Natural killer cell (primary cell): ENCODE measurements at regions not wholly inside any gene's neighbourhood (a gene's known extent, or its start where the extent isn't known, plus 50 kb on each side); places are given as distances from the start of the nearest gene placed in this dataset.

Experiments
- ATAC-seq, 3 donors: fragments of 150-1000 bp in 2 of 3; fragments of 200-7000 bp in 1 of 3; cut with Tn5 transposase; 1 replicate in 1 of 3; 2 replicates in 2 of 3; pipeline ENCODE4 v1.10.0; 2021; ENCODE audit warnings: mild to moderate bottlenecking in 2 of 3, moderate library complexity in 2 of 3
- DNase-seq, 2 donors: peaks; one replicate each; pipeline versions ENCODE4 v3.0.0 to v3.0.0-alpha.2; 2013 to 2021; ENCODE audit warnings: mixed read lengths in 1 of 2
- H3K27ac ChIP-seq: one replicate; pipeline ENCODE4 v1.5.1; 2013; ENCODE audit warnings: mild to moderate bottlenecking, low read length
- H3K27me3 ChIP-seq: one replicate; pipeline ENCODE4 v1.6.1; 2013; ENCODE audit warnings: low read length; ENCODE audit not compliant: control insufficient read depth, insufficient read depth
- H3K36me3 ChIP-seq: one replicate; pipeline ENCODE4 v1.6.1; 2013; ENCODE audit warnings: low read length; ENCODE audit not compliant: control insufficient read depth, insufficient read depth
- H3K4me1 ChIP-seq: one replicate; pipeline ENCODE4 v1.6.1; 2013; ENCODE audit warnings: low read length; ENCODE audit not compliant: control insufficient read depth, insufficient read depth
- H3K4me3 ChIP-seq: one replicate; pipeline ENCODE4 v1.5.1; 2013; ENCODE audit warnings: low read length
- H3K9me3 ChIP-seq: one replicate; pipeline ENCODE4 v1.6.1; 2013; ENCODE audit warnings: low read length; ENCODE audit not compliant: control insufficient read depth, insufficient read depth
- H3K27ac Mint-ChIP-seq, 2 donors: one replicate each; pipeline ENCODE4 v1.8.0; 2022; ENCODE audit warnings: mild to moderate bottlenecking in 2 of 2, mixed read lengths in 2 of 2, moderate library complexity in 1 of 2
- H3K27me3 Mint-ChIP-seq, 2 donors: one replicate each; pipeline ENCODE4 v1.8.0; 2022; ENCODE audit warnings: low read depth in 2 of 2, mixed read lengths in 2 of 2
- H3K36me3 Mint-ChIP-seq: one replicate; pipeline ENCODE4 v1.8.0; 2022; ENCODE audit warnings: mixed read lengths
- H3K4me1 Mint-ChIP-seq, 2 donors: one replicate each; pipeline ENCODE4 v1.8.0; 2022; ENCODE audit warnings: mixed read lengths in 2 of 2
- H3K4me3 Mint-ChIP-seq: one replicate; pipeline ENCODE4 v1.8.0; 2022; ENCODE audit warnings: mild to moderate bottlenecking, moderate library complexity, mixed read lengths
- H3K9me3 Mint-ChIP-seq, 2 donors: one replicate each; pipeline ENCODE4 v1.8.0; 2022; ENCODE audit warnings: mixed read lengths in 2 of 2
- whole genome bisulfite sequencing: methylation state at CpG from one replicate; pipeline ENCODE4 v1.1.7; 2013; ENCODE audit warnings: missing lambda C conversion rate; ENCODE audit not compliant: insufficient coverage; 5-methylcytosine and 5-hydroxymethylcytosine counted together
- intact Hi-C: fragments of 100-400 bp; cut with micrococcal nuclease; formaldehyde crosslinking; loops from one replicate; pipeline ENCODE4 v1.14.2; 2022
- TF ChIP-seq, protein P1 (sequence below): fragments of 200-600 bp; IDR thresholded peaks from one replicate; pipeline ENCODE4 v1.8.0; 2022; ENCODE audit warnings: antibody characterized with exemption

DNA sequence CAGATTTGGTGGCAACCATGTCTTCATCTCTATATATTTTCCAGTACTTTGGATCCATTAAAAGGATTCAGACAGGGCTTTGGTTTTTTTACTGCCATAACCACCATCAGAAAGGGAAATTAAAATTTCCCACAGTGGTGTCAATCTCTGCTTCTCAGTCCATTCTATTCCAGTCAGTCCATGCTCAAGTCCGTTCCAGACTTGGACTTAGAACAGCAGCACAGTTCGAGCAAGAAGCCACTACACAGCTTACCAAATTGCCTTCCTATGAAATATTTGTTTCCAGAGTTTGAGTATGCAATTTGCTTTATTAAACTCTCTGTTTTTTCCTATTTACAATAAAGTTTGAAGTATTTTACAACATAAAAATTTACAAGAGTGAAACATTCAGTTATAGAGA lies 306.5 kb upstream of the GULP1 start:
- intact Hi-C loops: no loop called here
- H3K9me3 ChIP-seq: no peaks in the 10 kb centered on the region
- Mint-ChIP-seq H3K27ac (no peak overlapping the region), H3K36me3 (no peaks in the 10 kb centered on the region), H3K4me3 (no peak overlapping the region), H3K27me3 (no peaks in the 10 kb centered on the region), H3K9me3 (peaks cover 0 to 4% of the 10 kb centered on the region in 2 donors), H3K4me1 (no peaks in the 10 kb centered on the region)
- H3K27me3 ChIP-seq: no peaks in the 10 kb centered on the region
- H3K4me3 ChIP-seq: no peak overlapping the region
- no peak for ATAC-seq
- 76% methylated on average over 2 of the region's 2 CpGs for WGBS
- DNase-seq: no peak
- TF ChIP-seq, protein P1, sequence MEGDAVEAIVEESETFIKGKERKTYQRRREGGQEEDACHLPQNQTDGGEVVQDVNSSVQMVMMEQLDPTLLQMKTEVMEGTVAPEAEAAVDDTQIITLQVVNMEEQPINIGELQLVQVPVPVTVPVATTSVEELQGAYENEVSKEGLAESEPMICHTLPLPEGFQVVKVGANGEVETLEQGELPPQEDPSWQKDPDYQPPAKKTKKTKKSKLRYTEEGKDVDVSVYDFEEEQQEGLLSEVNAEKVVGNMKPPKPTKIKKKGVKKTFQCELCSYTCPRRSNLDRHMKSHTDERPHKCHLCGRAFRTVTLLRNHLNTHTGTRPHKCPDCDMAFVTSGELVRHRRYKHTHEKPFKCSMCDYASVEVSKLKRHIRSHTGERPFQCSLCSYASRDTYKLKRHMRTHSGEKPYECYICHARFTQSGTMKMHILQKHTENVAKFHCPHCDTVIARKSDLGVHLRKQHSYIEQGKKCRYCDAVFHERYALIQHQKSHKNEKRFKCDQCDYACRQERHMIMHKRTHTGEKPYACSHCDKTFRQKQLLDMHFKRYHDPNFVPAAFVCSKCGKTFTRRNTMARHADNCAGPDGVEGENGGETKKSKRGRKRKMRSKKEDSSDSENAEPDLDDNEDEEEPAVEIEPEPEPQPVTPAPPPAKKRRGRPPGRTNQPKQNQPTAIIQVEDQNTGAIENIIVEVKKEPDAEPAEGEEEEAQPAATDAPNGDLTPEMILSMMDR: no peak
- peaks cover 3% of the 10 kb centered on the region for H3K4me1 ChIP-seq
- H3K27ac ChIP-seq: no peak overlapping the region
- H3K36me3 ChIP-seq: no peaks in the 10 kb centered on the region

DNA sequence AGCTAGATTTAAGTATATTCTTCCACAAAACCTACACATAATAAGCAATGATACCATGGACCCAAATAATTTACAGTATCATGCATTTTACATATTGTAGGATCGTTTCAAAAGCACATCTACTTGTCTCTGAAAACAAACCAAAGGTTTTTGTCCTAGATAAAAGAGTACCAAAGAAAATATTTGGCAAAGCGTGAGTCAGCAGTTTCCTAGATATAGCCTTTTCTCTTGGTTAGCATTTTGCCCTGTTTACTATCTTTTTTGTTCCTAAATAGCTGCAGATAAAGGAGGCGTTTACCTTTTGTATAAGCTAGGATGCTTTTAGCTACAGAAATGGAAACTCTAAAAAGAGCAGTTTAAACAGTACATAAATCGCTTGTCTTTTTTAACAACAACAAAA lies 305.8 kb upstream of the GULP1 start:
- Mint-ChIP-seq H3K36me3 (no peaks in the 10 kb centered on the region), H3K27ac (no peak overlapping the region), H3K27me3 (no peaks in the 10 kb centered on the region), H3K4me3 (no peak overlapping the region), H3K9me3 (peaks cover 0 to 4% of the 10 kb centered on the region in 2 donors), H3K4me1 (no peaks in the 10 kb centered on the region)
- Histone ChIP-seq H3K27ac (no peak overlapping the region), H3K9me3 (no peaks in the 10 kb centered on the region), H3K27me3 (no peaks in the 10 kb centered on the region), H3K4me1 (peaks cover 3% of the 10 kb centered on the region), H3K4me3 (no peak overlapping the region), H3K36me3 (no peaks in the 10 kb centered on the region)
- DNase-seq: no peak
- intact Hi-C loops: no loop called here
- 62% methylated on average over 4 of the region's 4 CpGs for WGBS
- TF ChIP-seq, protein P1: no peak
- ATAC-seq: no peak

DNA sequence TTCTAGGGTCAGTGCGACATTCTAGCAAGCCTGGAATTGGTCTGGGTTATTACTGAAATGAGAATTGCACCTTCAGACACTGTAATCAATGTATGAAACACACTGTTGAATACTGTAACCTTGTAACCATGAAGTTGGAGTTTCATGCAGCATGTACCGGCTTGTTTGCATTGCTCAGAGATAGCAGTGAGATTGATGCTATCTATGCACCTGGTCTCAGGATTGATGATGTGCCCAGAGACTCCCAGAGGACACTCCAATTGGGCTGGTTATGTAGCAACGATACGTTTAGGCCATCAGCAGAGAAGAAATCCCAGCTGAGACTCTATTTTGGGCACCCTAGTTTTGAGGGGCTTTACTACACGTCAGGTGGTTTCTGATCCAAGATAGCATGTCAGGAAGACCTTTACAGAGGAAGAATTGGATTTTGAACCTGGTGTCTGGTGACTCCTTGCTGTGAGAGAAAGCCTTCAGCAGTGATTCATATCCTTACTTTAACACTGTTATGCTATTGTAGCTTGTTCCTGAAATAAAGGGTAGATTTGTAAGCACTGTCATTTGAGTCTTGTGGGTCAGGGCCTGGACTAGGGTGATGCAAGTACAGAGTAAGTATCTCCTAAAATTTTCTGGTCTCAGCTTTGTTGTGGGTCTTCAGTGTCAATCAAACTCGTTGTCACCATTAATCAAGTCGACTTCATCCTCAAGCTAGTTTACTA lies 305.1 kb upstream of the GULP1 start:
- H3K27me3 Mint-ChIP-seq: no peaks in the 10 kb centered on the region
- ATAC-seq (no peak), DNase-seq (no peak)
- H3K4me3 ChIP-seq: no peak overlapping the region
- no peaks in the 10 kb centered on the region for H3K9me3 ChIP-seq
- H3K27ac ChIP-seq: no peak overlapping the region
- H3K27me3 ChIP-seq: no peaks in the 10 kb centered on the region
- peaks cover 3% of the 10 kb centered on the region for H3K4me1 ChIP-seq
- H3K27ac Mint-ChIP-seq: no peak overlapping the region
- peaks cover 3 to 6% of the 10 kb centered on the region in 2 donors for H3K9me3 Mint-ChIP-seq
- WGBS: 80% methylated on average over 7 of the region's 7 CpGs
- TF ChIP-seq, protein P1: no peak
- no peaks in the 10 kb centered on the region for H3K4me1 Mint-ChIP-seq
- intact Hi-C loops: no loop called here
- no peak overlapping the region for H3K4me3 Mint-ChIP-seq
- H3K36me3 ChIP-seq: no peaks in the 10 kb centered on the region
- H3K36me3 Mint-ChIP-seq: no peaks in the 10 kb centered on the region

DNA sequence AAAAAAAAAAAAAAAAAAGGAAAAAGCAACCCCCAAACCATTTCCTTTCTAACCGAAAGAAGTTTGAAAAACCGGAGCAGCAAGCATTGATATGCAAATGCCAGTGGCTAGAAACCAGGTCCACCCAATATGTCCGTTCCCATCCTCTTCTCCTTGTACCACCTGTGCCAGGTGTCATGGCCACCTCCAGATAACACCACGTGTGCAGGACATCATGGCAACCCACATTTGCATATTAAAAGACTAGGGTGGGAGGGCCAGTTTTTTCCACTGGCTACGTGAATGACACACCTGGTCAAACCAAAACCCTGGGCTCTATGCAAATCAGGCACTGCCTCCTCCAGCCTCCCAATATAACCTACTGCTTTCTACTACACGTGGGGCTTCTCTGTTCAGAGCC lies 303.3 kb upstream of the GULP1 start:
- H3K9me3 ChIP-seq: no peaks in the 10 kb centered on the region
- TF ChIP-seq, protein P1: no peak
- peaks cover 3% of the 10 kb centered on the region for H3K4me1 ChIP-seq
- H3K4me3 ChIP-seq: no peak overlapping the region
- H3K27ac ChIP-seq: no peak overlapping the region
- DNase-seq: no peak
- Mint-ChIP-seq H3K4me1 (no peaks in the 10 kb centered on the region), H3K9me3 (peaks cover 3 to 8% of the 10 kb centered on the region in 2 donors), H3K36me3 (no peaks in the 10 kb centered on the region), H3K27ac (no peak overlapping the region), H3K27me3 (no peaks in the 10 kb centered on the region), H3K4me3 (no peak overlapping the region)
- WGBS: 14% methylated on average over 6 of the region's 6 CpGs
- intact Hi-C loops: no loop called here
- no peaks in the 10 kb centered on the region for H3K27me3 ChIP-seq
- no peaks in the 10 kb centered on the region for H3K36me3 ChIP-seq
- ATAC-seq: no peak
